ENCODE measurements at regions not wholly inside any gene's neighbourhood (a gene's known extent, or its start where the extent isn't known, plus 50 kb on each side); places are given as distances from the start of the nearest gene placed in this dataset.
"Not testable (repeated sequence)": the region's sequence is repeated elsewhere in the genome, so short reads cannot be mapped to it uniquely, and the experiment has no call there.

- DNase-seq (ENCODE audit: low read depth in 2 of 2), result no peak
Measured at GRCh38 chr5:67576112-67576511, 379.5 kb upstream of the CD180 start.

GRCh38 chr5:67575087-67575486, 378.5 kb upstream of the CD180 start:
- DNase-seq (ENCODE audit: low read depth in 2 of 2), result no peak

GRCh38 chr5:67561151-67561932, 364.7 kb upstream of the CD180 start:
- DNase-seq (ENCODE audit: low read depth in 2 of 2), result no peak

- no peak for DNase-seq (ENCODE audit: low read depth in 2 of 2)
Measured at GRCh38 chr5:67552773-67553172, 356.2 kb upstream of the CD180 start.

- DNase-seq (ENCODE audit: low read depth in 2 of 2), result no peak
Measured at GRCh38 chr5:67549947-67550346, 353.3 kb upstream of the CD180 start.

GRCh38 chr5:67549296-67549618, 352.7 kb upstream of the CD180 start:
- no peak for DNase-seq (ENCODE audit: low read depth in 2 of 2)

- DNase-seq (ENCODE audit: low read depth in 2 of 2), result no peak
Measured at GRCh38 chr5:67548520-67549295, 352.1 kb upstream of the CD180 start.

- no peak for DNase-seq (ENCODE audit: low read depth in 2 of 2)
Measured at GRCh38 chr5:67547682-67548081, 351.1 kb upstream of the CD180 start.

GRCh38 chr5:67544942-67545341, 348.3 kb upstream of the CD180 start:
- DNase-seq (ENCODE audit: low read depth in 2 of 2), result not testable (repeated sequence)

GRCh38 chr5:67543720-67544270, 347.2 kb upstream of the CD180 start:
- DNase-seq (ENCODE audit: low read depth in 2 of 2), result no peak

- no peak for DNase-seq (ENCODE audit: low read depth in 2 of 2)
Measured at GRCh38 chr5:67542479-67542878, 345.9 kb upstream of the CD180 start.

GRCh38 chr5:67541875-67542274, 345.3 kb upstream of the CD180 start:
- DNase-seq (ENCODE audit: low read depth in 2 of 2), result no peak

GRCh38 chr5:67538855-67539506, 342.4 kb upstream of the CD180 start:
- DNase-seq (ENCODE audit: low read depth in 2 of 2), result no peak

GRCh38 chr5:67537439-67538148, 341.0 kb upstream of the CD180 start:
- DNase-seq (ENCODE audit: low read depth in 2 of 2), result no peak

GRCh38 chr5:67536866-67537265, 340.3 kb upstream of the CD180 start:
- no peak for DNase-seq (ENCODE audit: low read depth in 2 of 2)

GRCh38 chr5:67530609-67531255, 334.1 kb upstream of the CD180 start:
- no peak for DNase-seq (ENCODE audit: low read depth in 2 of 2)

GRCh38 chr5:67528953-67529352, 332.4 kb upstream of the CD180 start:
- no peak for DNase-seq (ENCODE audit: low read depth in 2 of 2)

- no peak for DNase-seq (ENCODE audit: low read depth in 2 of 2)
Measured at GRCh38 chr5:67526793-67527192, 330.2 kb upstream of the CD180 start.

GRCh38 chr5:67520161-67520908, 323.7 kb upstream of the CD180 start:
- no peak for DNase-seq (ENCODE audit: low read depth in 2 of 2)

GRCh38 chr5:67518227-67518626, 321.6 kb upstream of the CD180 start:
- no peak for DNase-seq (ENCODE audit: low read depth in 2 of 2)
